GM19240 (cell line): ENCODE measurements at regions not wholly inside any gene's neighbourhood (a gene's known extent, or its start where the extent isn't known, plus 50 kb on each side); places are given as distances from the start of the nearest gene placed in this dataset.

Experiments used
- DNase-seq: peaks from one replicate; pipeline ENCODE4 v3.0.0; 2011; ENCODE audit warnings: low spot score; ENCODE audit not compliant: insufficient read length

- no peak for DNase-seq
Observed at GRCh38 chr2:575727-576236, 101.4 kb downstream of the TMEM18 start.

- DNase-seq, result no peak
Observed at GRCh38 chr2:575030-575726, 102.0 kb downstream of the TMEM18 start.

GRCh38 chr2:573805-574392 lies 103.3 kb downstream of the TMEM18 start:
- DNase-seq, result no peak

- no peak for DNase-seq
Observed at GRCh38 chr2:573025-573424, 104.2 kb downstream of the TMEM18 start.

GRCh38 chr2:569681-570080 lies 107.5 kb downstream of the TMEM18 start:
- DNase-seq, result no peak

GRCh38 chr2:568639-569235 lies 108.5 kb downstream of the TMEM18 start:
- no peak for DNase-seq

GRCh38 chr2:567865-568638 lies 109.2 kb downstream of the TMEM18 start:
- no peak for DNase-seq

GRCh38 chr2:567496-567864 lies 109.7 kb downstream of the TMEM18 start:
- no peak for DNase-seq

GRCh38 chr2:566379-567313 lies 110.6 kb downstream of the TMEM18 start:
- DNase-seq, result no peak

- DNase-seq, result no peak
Observed at GRCh38 chr2:564471-565181, 112.6 kb downstream of the TMEM18 start.

- DNase-seq, result no peak
Observed at GRCh38 chr2:563512-563911, 113.7 kb downstream of the TMEM18 start.

GRCh38 chr2:562391-563364 lies 114.5 kb downstream of the TMEM18 start:
- DNase-seq, result no peak

GRCh38 chr2:558879-559278 lies 118.3 kb downstream of the TMEM18 start:
- DNase-seq, result no peak

GRCh38 chr2:558302-558642 lies 118.9 kb downstream of the TMEM18 start:
- no peak for DNase-seq

GRCh38 chr2:557635-558301 lies 119.4 kb downstream of the TMEM18 start:
- no peak for DNase-seq

- DNase-seq, result no peak
Observed at GRCh38 chr2:556485-556884, 120.7 kb downstream of the TMEM18 start.

- DNase-seq, result no peak
Observed at GRCh38 chr2:555164-555922, 121.9 kb downstream of the TMEM18 start.

- no peak for DNase-seq
Observed at GRCh38 chr2:554444-554843, 122.8 kb downstream of the TMEM18 start.
